ENCODE measurements at regions not wholly inside any gene's neighbourhood (a gene's known extent, or its start where the extent isn't known, plus 50 kb on each side); places are given as distances from the start of the nearest gene placed in this dataset.

DNA sequence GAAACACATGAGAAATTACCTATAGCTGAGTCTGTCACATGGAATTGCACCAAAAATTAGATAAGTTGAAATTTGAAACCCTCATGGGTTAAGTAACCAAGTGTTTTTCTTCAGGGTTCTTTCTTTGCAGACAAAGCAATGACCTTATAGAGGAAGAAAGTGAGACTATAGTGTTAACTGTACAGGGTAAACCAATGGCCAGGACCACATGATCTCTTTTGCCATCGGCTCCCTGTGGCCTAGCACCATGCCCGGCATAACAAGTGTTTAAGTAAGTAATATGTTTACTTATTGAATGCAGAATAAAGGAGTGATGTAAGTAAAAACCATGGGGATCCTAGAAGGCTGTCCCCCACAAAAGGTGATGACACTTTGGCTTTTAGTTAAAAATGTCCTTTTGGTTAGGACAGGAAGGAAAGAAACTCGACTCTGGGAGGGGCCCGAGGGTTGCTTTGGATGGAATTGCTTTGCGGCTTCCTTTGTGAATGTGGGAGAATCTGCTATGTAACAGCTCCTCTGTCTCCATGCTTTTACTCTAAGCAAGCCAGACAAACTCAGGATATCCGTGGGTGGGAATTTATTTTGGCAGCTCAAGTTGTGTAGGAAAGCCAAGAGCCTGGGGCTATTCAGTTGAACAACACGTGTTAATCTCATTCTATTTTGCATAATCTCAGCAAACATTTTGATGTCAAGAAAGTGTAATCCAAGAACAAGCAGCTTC lies 454.7 kb downstream of the INSC start:
- TF ChIP-seq, protein P1, sequence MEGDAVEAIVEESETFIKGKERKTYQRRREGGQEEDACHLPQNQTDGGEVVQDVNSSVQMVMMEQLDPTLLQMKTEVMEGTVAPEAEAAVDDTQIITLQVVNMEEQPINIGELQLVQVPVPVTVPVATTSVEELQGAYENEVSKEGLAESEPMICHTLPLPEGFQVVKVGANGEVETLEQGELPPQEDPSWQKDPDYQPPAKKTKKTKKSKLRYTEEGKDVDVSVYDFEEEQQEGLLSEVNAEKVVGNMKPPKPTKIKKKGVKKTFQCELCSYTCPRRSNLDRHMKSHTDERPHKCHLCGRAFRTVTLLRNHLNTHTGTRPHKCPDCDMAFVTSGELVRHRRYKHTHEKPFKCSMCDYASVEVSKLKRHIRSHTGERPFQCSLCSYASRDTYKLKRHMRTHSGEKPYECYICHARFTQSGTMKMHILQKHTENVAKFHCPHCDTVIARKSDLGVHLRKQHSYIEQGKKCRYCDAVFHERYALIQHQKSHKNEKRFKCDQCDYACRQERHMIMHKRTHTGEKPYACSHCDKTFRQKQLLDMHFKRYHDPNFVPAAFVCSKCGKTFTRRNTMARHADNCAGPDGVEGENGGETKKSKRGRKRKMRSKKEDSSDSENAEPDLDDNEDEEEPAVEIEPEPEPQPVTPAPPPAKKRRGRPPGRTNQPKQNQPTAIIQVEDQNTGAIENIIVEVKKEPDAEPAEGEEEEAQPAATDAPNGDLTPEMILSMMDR (conservative IDR thresholded peaks at IDR 0.05; ENCODE audit: low read depth, low read length): no peak
- TF ChIP-seq EZH2 (IDR thresholded peaks at IDR 0.05; ENCODE audit: low read length, unreplicated experiment): no peak
